ENCODE measurements at regions not wholly inside any gene's neighbourhood (a gene's known extent, or its start where the extent isn't known, plus 50 kb on each side); places are given as distances from the start of the nearest gene placed in this dataset.

DNA sequence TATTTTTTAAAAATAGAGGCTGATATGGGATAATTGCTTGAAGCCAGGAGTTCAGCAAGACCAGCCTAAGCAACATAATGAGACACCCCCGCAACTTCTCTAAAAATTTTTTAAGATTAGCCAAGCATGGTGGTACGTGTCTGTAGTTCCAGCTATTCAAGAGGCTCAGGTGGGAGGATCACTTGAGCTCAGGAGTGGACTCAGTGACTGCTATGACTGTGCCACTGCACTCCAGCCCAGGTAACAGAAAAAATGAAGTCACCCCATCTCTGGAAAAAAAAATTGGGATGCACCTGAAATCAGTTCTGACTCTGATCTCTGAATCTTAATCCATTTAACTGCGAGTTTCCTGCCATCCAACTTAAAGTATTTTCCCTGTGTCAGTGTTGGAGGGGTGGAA lies 124.2 kb downstream of the MRPS6 start (continued):
- TF ChIP-seq, protein P1, sequence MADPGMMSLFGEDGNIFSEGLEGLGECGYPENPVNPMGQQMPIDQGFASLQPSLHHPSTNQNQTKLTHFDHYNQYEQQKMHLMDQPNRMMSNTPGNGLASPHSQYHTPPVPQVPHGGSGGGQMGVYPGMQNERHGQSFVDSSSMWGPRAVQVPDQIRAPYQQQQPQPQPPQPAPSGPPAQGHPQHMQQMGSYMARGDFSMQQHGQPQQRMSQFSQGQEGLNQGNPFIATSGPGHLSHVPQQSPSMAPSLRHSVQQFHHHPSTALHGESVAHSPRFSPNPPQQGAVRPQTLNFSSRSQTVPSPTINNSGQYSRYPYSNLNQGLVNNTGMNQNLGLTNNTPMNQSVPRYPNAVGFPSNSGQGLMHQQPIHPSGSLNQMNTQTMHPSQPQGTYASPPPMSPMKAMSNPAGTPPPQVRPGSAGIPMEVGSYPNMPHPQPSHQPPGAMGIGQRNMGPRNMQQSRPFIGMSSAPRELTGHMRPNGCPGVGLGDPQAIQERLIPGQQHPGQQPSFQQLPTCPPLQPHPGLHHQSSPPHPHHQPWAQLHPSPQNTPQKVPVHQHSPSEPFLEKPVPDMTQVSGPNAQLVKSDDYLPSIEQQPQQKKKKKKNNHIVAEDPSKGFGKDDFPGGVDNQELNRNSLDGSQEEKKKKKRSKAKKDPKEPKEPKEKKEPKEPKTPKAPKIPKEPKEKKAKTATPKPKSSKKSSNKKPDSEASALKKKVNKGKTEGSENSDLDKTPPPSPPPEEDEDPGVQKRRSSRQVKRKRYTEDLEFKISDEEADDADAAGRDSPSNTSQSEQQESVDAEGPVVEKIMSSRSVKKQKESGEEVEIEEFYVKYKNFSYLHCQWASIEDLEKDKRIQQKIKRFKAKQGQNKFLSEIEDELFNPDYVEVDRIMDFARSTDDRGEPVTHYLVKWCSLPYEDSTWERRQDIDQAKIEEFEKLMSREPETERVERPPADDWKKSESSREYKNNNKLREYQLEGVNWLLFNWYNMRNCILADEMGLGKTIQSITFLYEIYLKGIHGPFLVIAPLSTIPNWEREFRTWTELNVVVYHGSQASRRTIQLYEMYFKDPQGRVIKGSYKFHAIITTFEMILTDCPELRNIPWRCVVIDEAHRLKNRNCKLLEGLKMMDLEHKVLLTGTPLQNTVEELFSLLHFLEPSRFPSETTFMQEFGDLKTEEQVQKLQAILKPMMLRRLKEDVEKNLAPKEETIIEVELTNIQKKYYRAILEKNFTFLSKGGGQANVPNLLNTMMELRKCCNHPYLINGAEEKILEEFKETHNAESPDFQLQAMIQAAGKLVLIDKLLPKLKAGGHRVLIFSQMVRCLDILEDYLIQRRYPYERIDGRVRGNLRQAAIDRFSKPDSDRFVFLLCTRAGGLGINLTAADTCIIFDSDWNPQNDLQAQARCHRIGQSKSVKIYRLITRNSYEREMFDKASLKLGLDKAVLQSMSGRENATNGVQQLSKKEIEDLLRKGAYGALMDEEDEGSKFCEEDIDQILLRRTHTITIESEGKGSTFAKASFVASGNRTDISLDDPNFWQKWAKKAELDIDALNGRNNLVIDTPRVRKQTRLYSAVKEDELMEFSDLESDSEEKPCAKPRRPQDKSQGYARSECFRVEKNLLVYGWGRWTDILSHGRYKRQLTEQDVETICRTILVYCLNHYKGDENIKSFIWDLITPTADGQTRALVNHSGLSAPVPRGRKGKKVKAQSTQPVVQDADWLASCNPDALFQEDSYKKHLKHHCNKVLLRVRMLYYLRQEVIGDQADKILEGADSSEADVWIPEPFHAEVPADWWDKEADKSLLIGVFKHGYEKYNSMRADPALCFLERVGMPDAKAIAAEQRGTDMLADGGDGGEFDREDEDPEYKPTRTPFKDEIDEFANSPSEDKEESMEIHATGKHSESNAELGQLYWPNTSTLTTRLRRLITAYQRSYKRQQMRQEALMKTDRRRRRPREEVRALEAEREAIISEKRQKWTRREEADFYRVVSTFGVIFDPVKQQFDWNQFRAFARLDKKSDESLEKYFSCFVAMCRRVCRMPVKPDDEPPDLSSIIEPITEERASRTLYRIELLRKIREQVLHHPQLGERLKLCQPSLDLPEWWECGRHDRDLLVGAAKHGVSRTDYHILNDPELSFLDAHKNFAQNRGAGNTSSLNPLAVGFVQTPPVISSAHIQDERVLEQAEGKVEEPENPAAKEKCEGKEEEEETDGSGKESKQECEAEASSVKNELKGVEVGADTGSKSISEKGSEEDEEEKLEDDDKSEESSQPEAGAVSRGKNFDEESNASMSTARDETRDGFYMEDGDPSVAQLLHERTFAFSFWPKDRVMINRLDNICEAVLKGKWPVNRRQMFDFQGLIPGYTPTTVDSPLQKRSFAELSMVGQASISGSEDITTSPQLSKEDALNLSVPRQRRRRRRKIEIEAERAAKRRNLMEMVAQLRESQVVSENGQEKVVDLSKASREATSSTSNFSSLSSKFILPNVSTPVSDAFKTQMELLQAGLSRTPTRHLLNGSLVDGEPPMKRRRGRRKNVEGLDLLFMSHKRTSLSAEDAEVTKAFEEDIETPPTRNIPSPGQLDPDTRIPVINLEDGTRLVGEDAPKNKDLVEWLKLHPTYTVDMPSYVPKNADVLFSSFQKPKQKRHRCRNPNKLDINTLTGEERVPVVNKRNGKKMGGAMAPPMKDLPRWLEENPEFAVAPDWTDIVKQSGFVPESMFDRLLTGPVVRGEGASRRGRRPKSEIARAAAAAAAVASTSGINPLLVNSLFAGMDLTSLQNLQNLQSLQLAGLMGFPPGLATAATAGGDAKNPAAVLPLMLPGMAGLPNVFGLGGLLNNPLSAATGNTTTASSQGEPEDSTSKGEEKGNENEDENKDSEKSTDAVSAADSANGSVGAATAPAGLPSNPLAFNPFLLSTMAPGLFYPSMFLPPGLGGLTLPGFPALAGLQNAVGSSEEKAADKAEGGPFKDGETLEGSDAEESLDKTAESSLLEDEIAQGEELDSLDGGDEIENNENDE (IDR thresholded peaks at IDR 0.05; ENCODE audit: insufficient replicate concordance, low read length), result no peak
- no peak for TF ChIP-seq SIX5 (IDR thresholded peaks at IDR 0.05; ENCODE audit: low read depth, low read length)
- no peak for TF ChIP-seq ASH2L (IDR thresholded peaks at IDR 0.05; ENCODE audit: low read length)
- TF ChIP-seq GABPA (IDR thresholded peaks at IDR 0.05; ENCODE audit: borderline replicate concordance, insufficient read depth, low read length), result no peak
- TF ChIP-seq NANOG (IDR thresholded peaks at IDR 0.05; ENCODE audit: insufficient read depth, low read depth, low read length, poor library complexity, severe bottlenecking), result no peak
- no peak for TF ChIP-seq RXRA (IDR thresholded peaks at IDR 0.05; ENCODE audit: insufficient read depth, low read depth, low read length)
- TF ChIP-seq POLR2A (IDR thresholded peaks at IDR 0.05; ENCODE audit: control extremely low read depth in 1 of 2, low read depth in 2 of 2, low read length in 2 of 2), result no peak
- no peak for TF ChIP-seq SP2 (IDR thresholded peaks at IDR 0.05; ENCODE audit: low read length)
- no peak for TF ChIP-seq JUND (IDR thresholded peaks at IDR 0.05; ENCODE audit: low read length)
- TF ChIP-seq POLR2AphosphoS5 (IDR thresholded peaks at IDR 0.05; ENCODE audit: low read depth, low read length), result no peak
- TF ChIP-seq, protein P2, sequence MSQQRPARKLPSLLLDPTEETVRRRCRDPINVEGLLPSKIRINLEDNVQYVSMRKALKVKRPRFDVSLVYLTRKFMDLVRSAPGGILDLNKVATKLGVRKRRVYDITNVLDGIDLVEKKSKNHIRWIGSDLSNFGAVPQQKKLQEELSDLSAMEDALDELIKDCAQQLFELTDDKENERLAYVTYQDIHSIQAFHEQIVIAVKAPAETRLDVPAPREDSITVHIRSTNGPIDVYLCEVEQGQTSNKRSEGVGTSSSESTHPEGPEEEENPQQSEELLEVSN (IDR thresholded peaks at IDR 0.05), result no peak
- no peak for TF ChIP-seq TCF12 (IDR thresholded peaks at IDR 0.05; ENCODE audit: low read depth, low read length)
- TF ChIP-seq BACH1 (IDR thresholded peaks at IDR 0.05; ENCODE audit: low read length), result no peak

Measured in H1 (cell line).